Osteoblast (primary cell): ENCODE measurements at regions not wholly inside any gene's neighbourhood (a gene's known extent, or its start where the extent isn't known, plus 50 kb on each side); places are given as distances from the start of the nearest gene placed in this dataset.

Experiments
- DNase-seq: peaks from one replicate; pipeline ENCODE4 v3.0.0; 2011; ENCODE audit warnings: low spot score, mixed read lengths; ENCODE audit not compliant: insufficient read length; ENCODE audit errors: missing footprints
- H2AFZ ChIP-seq: 2 replicates; pipeline ENCODE4 v1.6.0; 2011; ENCODE audit warnings: mild to moderate bottlenecking, low read length
- H3K27ac ChIP-seq: 2 replicates; pipeline ENCODE4 v1.5.1; 2011; ENCODE audit warnings: mild to moderate bottlenecking, low read depth, low read length, moderate library complexity
- H3K27me3 ChIP-seq: 2 replicates; pipeline ENCODE4 v1.6.0; 2012; ENCODE audit warnings: mild to moderate bottlenecking, control low read depth, inconsistent platforms, low read length, moderate library complexity; ENCODE audit not compliant: insufficient read depth
- H3K36me3 ChIP-seq: 2 replicates; pipeline ENCODE4 v1.5.1; 2011; ENCODE audit warnings: mild to moderate bottlenecking, low read length, control low read depth, moderate library complexity; ENCODE audit not compliant: insufficient read depth
- H3K4me1 ChIP-seq: 2 replicates; pipeline ENCODE4 v1.5.1; 2011; ENCODE audit warnings: mild to moderate bottlenecking, low read length, control low read depth, moderate library complexity; ENCODE audit not compliant: insufficient read depth
- H3K4me2 ChIP-seq: 2 replicates; pipeline ENCODE4 v1.6.0; 2011; ENCODE audit warnings: mild to moderate bottlenecking, low read length; ENCODE audit not compliant: insufficient read depth
- H3K4me3 ChIP-seq: fragments of 200-600 bp; sonication (generic); 3 replicates; pipeline ENCODE4 v1.5.1; 2012; ENCODE audit warnings: mild to moderate bottlenecking, low read length, inconsistent platforms; ENCODE audit not compliant: insufficient read depth
- H3K79me2 ChIP-seq: 2 replicates; pipeline ENCODE4 v1.6.0; 2012; ENCODE audit warnings: mild to moderate bottlenecking, low read length, control low read depth, inconsistent platforms; ENCODE audit not compliant: insufficient read depth
- H3K9me3 ChIP-seq: 2 replicates; pipeline ENCODE4 v1.5.1; 2011; ENCODE audit warnings: low read depth, low read length, control low read depth
- H4K20me1 ChIP-seq: 2 replicates; pipeline ENCODE4 v1.6.0; 2012; ENCODE audit warnings: mild to moderate bottlenecking, low read length, control low read depth; ENCODE audit not compliant: insufficient read depth
- TF ChIP-seq, protein P1 (sequence below): IDR thresholded peaks from 2 replicates; pipeline ENCODE4 v1.5.1; 2011; ENCODE audit warnings: mild to moderate bottlenecking, low read depth, low read length, moderate library complexity; ENCODE audit errors: extremely low read depth

DNA sequence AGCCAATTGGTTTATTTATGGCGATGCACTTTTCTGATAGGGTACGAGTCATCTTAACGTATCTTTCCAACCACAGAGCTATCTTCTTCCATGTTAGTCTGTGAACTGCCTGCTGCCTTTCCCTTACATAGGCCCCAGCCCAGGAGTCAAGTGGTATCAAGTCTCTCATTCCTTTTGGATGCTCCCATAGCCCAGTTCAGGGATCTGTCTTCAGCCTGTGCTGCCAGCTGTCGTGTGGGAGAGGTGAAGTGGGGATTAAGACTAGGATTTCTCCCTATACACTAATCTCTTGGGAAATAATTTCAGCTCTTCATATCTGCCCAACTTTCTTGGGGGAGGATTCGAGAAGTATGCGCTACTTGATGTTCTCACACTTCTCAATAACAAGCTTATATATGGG is 475.7 kb downstream of the EBF1 start:
- Histone ChIP-seq H3K27ac (no peak overlapping the region), H3K79me2 (no peaks in the 10 kb centered on the region), H3K4me1 (no peaks in the 10 kb centered on the region), H3K4me2 (no peak overlapping the region), H3K27me3 (no peaks in the 10 kb centered on the region), H3K9me3 (no peaks in the 10 kb centered on the region), H4K20me1 (no peaks in the 10 kb centered on the region), H2AFZ (no peak overlapping the region), H3K4me3 (no peak overlapping the region), H3K36me3 (no peaks in the 10 kb centered on the region)
- DNase-seq, result no peak
- TF ChIP-seq, protein P1, sequence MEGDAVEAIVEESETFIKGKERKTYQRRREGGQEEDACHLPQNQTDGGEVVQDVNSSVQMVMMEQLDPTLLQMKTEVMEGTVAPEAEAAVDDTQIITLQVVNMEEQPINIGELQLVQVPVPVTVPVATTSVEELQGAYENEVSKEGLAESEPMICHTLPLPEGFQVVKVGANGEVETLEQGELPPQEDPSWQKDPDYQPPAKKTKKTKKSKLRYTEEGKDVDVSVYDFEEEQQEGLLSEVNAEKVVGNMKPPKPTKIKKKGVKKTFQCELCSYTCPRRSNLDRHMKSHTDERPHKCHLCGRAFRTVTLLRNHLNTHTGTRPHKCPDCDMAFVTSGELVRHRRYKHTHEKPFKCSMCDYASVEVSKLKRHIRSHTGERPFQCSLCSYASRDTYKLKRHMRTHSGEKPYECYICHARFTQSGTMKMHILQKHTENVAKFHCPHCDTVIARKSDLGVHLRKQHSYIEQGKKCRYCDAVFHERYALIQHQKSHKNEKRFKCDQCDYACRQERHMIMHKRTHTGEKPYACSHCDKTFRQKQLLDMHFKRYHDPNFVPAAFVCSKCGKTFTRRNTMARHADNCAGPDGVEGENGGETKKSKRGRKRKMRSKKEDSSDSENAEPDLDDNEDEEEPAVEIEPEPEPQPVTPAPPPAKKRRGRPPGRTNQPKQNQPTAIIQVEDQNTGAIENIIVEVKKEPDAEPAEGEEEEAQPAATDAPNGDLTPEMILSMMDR, result no peak

DNA sequence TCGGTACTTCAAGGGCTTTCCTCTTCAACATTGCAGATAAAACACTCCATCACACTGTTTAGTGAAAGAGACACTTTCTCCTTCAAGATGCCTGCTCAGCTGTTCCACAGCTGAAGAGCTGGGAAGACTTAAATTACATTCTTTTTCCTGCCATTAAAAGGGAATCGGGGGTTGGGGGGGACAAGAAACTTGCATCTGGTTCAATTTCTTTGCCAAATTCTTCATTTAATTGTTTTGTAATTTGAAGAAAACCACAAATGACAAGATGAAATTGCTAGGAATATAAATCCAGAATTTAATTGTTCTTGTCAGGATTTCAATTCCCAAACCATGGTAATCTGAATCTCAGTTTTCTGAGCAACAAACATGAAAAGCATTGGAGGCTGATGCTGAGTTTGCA is 478.3 kb downstream of the EBF1 start:
- DNase-seq, result no peak
- TF ChIP-seq, protein P1, result no peak
- H3K79me2 ChIP-seq, result no peaks in the 10 kb centered on the region

GRCh38 chr5:158619083-158619788 is 480.5 kb downstream of the EBF1 start:
- DNase-seq, result no peak
- Histone ChIP-seq H3K4me2 (no peak overlapping the region), H3K36me3 (no peaks in the 10 kb centered on the region), H3K27me3 (no peaks in the 10 kb centered on the region), H3K4me1 (no peaks in the 10 kb centered on the region), H3K9me3 (no peaks in the 10 kb centered on the region), H3K79me2 (no peaks in the 10 kb centered on the region), H3K4me3 (no peak overlapping the region), H2AFZ (no peak overlapping the region), H4K20me1 (no peaks in the 10 kb centered on the region), H3K27ac (no peak overlapping the region)
- TF ChIP-seq, protein P1, result no peak

More for the DNA sequence above, 478.3 kb downstream of the EBF1 start:
- no peaks in the 10 kb centered on the region for H3K4me1 ChIP-seq
- no peak overlapping the region for H2AFZ ChIP-seq
- no peak overlapping the region for H3K27ac ChIP-seq
- no peak overlapping the region for H3K4me2 ChIP-seq
- no peaks in the 10 kb centered on the region for H3K36me3 ChIP-seq
- H3K9me3 ChIP-seq, result no peaks in the 10 kb centered on the region
- no peaks in the 10 kb centered on the region for H4K20me1 ChIP-seq
- H3K4me3 ChIP-seq, result no peak overlapping the region
- no peaks in the 10 kb centered on the region for H3K27me3 ChIP-seq

GRCh38 chr5:158618256-158618655 is 481.5 kb downstream of the EBF1 start:
- no peaks in the 10 kb centered on the region for H3K36me3 ChIP-seq
- H4K20me1 ChIP-seq, result no peaks in the 10 kb centered on the region
- DNase-seq, result no peak
- no peaks in the 10 kb centered on the region for H3K9me3 ChIP-seq
- H3K4me3 ChIP-seq, result no peak overlapping the region
- no peak overlapping the region for H3K27ac ChIP-seq
- H3K4me2 ChIP-seq, result no peak overlapping the region
- TF ChIP-seq, protein P1, result no peak
- no peaks in the 10 kb centered on the region for H3K4me1 ChIP-seq
- no peaks in the 10 kb centered on the region for H3K27me3 ChIP-seq
- H3K79me2 ChIP-seq, result no peaks in the 10 kb centered on the region
- H2AFZ ChIP-seq, result no peak overlapping the region
